ENCODE measurements at regions not wholly inside any gene's neighbourhood (a gene's known extent, or its start where the extent isn't known, plus 50 kb on each side); places are given as distances from the start of the nearest gene placed in this dataset.

GRCh38 chr15:25242166-25242879 lies 196.5 kb downstream of the UBE3A start (continued):
- TF ChIP-seq CHD7 (IDR thresholded peaks at IDR 0.05; ENCODE audit: insufficient replicate concordance, low read length) (no peak), CBX5 (IDR thresholded peaks at IDR 0.05; ENCODE audit: low read depth, low read length) (no peak), CTCF (IDR thresholded peaks at IDR 0.05; ENCODE audit: control extremely low read depth in 1 of 3, insufficient read depth in 1 of 3, low read depth in 1 of 3, low read length in 3 of 3) (no peak)
